ENCODE measurements at regions not wholly inside any gene's neighbourhood (a gene's known extent, or its start where the extent isn't known, plus 50 kb on each side); places are given as distances from the start of the nearest gene placed in this dataset.
A peak's percentile ranks its signal among the peaks of the same experiment; 100 is the strongest.
"Not testable (repeated sequence)": the region's sequence is repeated elsewhere in the genome, so short reads cannot be mapped to it uniquely, and the experiment has no call there.

- TF ChIP-seq CTCF (IDR thresholded peaks at IDR 0.05; ENCODE audit: low read length, missing control alignments), result no peak
- no peak overlapping the region for H3K4me3 ChIP-seq (replicated peaks; ENCODE audit: low read depth, low read length)
- no peak for DNase-seq (ENCODE audit: low read depth)
Measured at GRCh38 chr16:22693638-22694340, 120.2 kb upstream of the HS3ST2 start.

GRCh38 chr16:22694887-22695382 lies 119.0 kb upstream of the HS3ST2 start:
- peak; percentile 54 for DNase-seq (ENCODE audit: low read depth)
- H3K4me3 ChIP-seq (replicated peaks; ENCODE audit: low read depth, low read length), result no peak overlapping the region
- no peak for TF ChIP-seq CTCF (IDR thresholded peaks at IDR 0.05; ENCODE audit: low read length, missing control alignments)

- not testable (repeated sequence) for H3K4me3 ChIP-seq (replicated peaks; ENCODE audit: low read depth, low read length); DNase-seq (ENCODE audit: low read depth)
Measured at GRCh38 chr16:22695773-22696172, 118.2 kb upstream of the HS3ST2 start.

GRCh38 chr16:22699356-22699755 lies 114.6 kb upstream of the HS3ST2 start:
- H3K4me3 ChIP-seq (replicated peaks; ENCODE audit: low read depth, low read length), result no peak overlapping the region
- no peak for TF ChIP-seq CTCF (IDR thresholded peaks at IDR 0.05; ENCODE audit: low read length, missing control alignments)
- DNase-seq (ENCODE audit: low read depth), result no peak

GRCh38 chr16:22705799-22706198 lies 108.2 kb upstream of the HS3ST2 start:
- no peak for TF ChIP-seq CTCF (IDR thresholded peaks at IDR 0.05; ENCODE audit: low read length, missing control alignments)
- DNase-seq (ENCODE audit: low read depth), result no peak
- H3K4me3 ChIP-seq (replicated peaks; ENCODE audit: low read depth, low read length), result no peak overlapping the region

GRCh38 chr16:22710326-22710725 lies 103.6 kb upstream of the HS3ST2 start:
- TF ChIP-seq CTCF (IDR thresholded peaks at IDR 0.05; ENCODE audit: low read length, missing control alignments), result no peak
- no peak for DNase-seq (ENCODE audit: low read depth)
- H3K4me3 ChIP-seq (replicated peaks; ENCODE audit: low read depth, low read length), result no peak overlapping the region

- no peak overlapping the region for H3K4me3 ChIP-seq (replicated peaks; ENCODE audit: low read depth, low read length)
- no peak for DNase-seq (ENCODE audit: low read depth)
- no peak for TF ChIP-seq CTCF (IDR thresholded peaks at IDR 0.05; ENCODE audit: low read length, missing control alignments)
Measured at GRCh38 chr16:22711847-22712246, 102.1 kb upstream of the HS3ST2 start.

Data from fibroblast of pulmonary artery (primary cell).